ENCODE measurements at regions not wholly inside any gene's neighbourhood (a gene's known extent, or its start where the extent isn't known, plus 50 kb on each side); places are given as distances from the start of the nearest gene placed in this dataset.

DNA sequence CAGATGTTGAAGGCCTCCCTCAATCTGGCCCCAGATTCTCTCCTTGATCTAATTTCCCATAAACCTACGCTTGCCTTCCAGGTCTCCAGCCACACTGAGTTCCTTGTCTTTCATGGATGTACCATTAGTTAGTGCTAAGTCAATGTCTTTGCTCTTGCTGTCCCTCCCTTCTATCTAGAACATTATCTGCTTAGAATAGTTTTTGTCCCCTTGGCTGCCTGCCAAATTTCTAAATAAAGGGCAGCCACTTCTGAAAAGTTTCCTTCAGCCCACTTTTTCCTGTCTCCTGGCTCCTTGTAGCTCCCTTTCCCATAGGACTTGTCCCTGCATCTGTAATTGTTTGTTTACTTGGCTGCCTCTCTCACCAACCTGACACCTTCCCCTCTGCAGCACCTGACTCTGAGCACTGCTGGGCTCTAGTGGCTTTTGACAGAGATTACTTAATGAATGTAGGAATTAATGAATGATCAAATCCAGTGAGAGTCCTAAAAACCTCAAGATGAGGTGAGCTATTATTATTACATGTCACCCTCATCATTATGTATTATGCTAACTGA is 58.3 kb downstream of the CXCL12 start:
- Histone ChIP-seq H3K4me1 (ENCODE audit: insufficient read depth, low read length) (peaks cover 16% of the 10 kb centered on the region), H3K9ac (ENCODE audit: low read length) (no peak overlapping the region), H3K27me3 (ENCODE audit: control insufficient read depth in 1 of 2, insufficient read depth in 2 of 2, low read length in 2 of 2) (no peaks in the 10 kb centered on the region), H3K27ac (ENCODE audit: low read depth, low read length) (no peak overlapping the region), H3K36me3 (ENCODE audit: insufficient read depth, low read length) (no peaks in the 10 kb centered on the region), H3K9me3 (ENCODE audit: low read length) (no peaks in the 10 kb centered on the region), H3K4me3 (ENCODE audit: low read depth in 1 of 2, low read length in 2 of 2) (no peak overlapping the region)

DNA sequence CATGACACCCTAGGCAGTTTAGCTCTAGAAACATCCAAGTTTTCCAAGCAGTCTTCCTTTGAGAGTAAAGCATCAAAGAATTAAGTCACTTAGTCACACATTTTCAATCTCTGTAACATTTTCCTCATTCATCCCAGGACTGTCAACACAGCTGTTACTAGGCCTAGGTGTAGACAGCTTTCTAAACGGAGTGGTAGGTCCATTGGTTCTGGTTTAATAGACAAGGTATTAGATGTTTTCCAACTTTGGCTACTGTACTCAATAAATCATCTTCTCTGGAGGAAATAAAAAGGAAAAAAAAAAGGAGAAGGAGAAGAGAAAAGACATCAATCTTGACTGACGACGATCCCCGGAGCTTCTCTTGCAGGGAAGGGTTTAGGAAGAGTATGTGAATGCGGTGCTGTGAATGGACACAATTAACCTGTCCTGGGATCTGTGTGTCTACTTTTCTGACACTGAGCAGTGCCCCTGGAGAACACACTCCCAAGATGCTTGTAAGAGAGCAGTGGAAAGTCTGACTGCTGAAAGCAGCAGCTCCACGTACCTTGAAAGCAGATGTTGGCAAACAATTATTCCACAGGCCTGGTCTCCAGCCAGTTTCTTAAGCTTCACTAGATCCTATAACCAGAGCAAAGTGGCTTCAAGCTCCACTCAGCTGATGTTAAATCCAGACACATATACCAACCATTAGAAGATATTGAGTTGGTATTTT is 59.1 kb downstream of the CXCL12 start:
- Histone ChIP-seq H3K4me1 (ENCODE audit: insufficient read depth, low read length) (peaks cover 16% of the 10 kb centered on the region), H3K9ac (ENCODE audit: low read length) (no peak overlapping the region), H3K36me3 (ENCODE audit: insufficient read depth, low read length) (no peaks in the 10 kb centered on the region), H3K27me3 (ENCODE audit: control insufficient read depth in 1 of 2, insufficient read depth in 2 of 2, low read length in 2 of 2) (no peaks in the 10 kb centered on the region), H3K9me3 (ENCODE audit: low read length) (no peaks in the 10 kb centered on the region), H3K4me3 (ENCODE audit: low read depth in 1 of 2, low read length in 2 of 2) (no peak overlapping the region), H3K27ac (ENCODE audit: low read depth, low read length) (no peak overlapping the region)

DNA sequence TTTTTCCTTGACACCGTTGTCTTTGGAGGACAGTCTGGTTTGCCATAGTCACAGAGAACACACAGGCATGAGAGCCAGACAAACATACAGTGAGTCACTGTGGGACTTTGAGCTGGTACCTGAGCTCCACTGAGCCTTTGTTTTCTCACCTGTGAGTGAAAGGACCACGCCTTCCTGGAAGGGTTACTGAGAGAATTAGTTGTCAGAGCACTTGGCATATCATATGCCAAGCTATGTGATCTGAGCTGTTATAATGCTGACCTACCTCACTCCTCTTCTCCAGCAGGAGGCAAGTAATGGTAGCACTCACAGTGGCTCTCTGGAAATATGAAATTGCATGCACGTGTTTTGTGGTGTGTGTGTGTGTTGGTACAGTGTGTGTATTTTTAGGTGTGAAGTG is 59.7 kb downstream of the CXCL12 start:
- Histone ChIP-seq H3K27ac (ENCODE audit: low read depth, low read length) (no peak overlapping the region), H3K27me3 (ENCODE audit: control insufficient read depth in 1 of 2, insufficient read depth in 2 of 2, low read length in 2 of 2) (no peaks in the 10 kb centered on the region), H3K36me3 (ENCODE audit: insufficient read depth, low read length) (no peaks in the 10 kb centered on the region), H3K4me3 (ENCODE audit: low read depth in 1 of 2, low read length in 2 of 2) (no peak overlapping the region), H3K9me3 (ENCODE audit: low read length) (no peaks in the 10 kb centered on the region), H3K9ac (ENCODE audit: low read length) (no peak overlapping the region), H3K4me1 (ENCODE audit: insufficient read depth, low read length) (peaks cover 16% of the 10 kb centered on the region)

DNA sequence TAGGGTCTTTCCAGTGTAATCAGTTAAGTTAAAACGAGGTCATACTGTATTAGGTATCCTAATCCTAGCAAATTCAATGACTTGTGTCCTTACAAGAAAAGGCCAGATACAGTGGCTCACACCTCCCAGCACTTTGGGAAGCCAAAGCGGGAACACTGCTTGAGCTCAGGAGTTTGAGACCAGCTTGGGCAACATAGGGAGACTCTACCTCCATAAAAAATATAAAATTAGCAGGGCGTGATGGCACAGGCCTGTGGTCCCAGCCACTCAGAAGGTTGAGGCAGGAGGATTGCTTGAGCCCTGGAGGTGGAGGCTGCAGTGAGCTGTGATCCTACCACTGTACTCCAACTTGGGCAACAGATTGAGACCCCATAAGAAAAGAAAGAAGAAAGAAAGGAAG is 61.1 kb downstream of the CXCL12 start:
- Histone ChIP-seq H3K9me3 (ENCODE audit: low read length) (no peaks in the 10 kb centered on the region), H3K4me1 (ENCODE audit: insufficient read depth, low read length) (peaks cover 16% of the 10 kb centered on the region), H3K4me3 (ENCODE audit: low read depth in 1 of 2, low read length in 2 of 2) (no peak overlapping the region), H3K9ac (ENCODE audit: low read length) (no peak overlapping the region), H3K36me3 (ENCODE audit: insufficient read depth, low read length) (no peaks in the 10 kb centered on the region), H3K27ac (ENCODE audit: low read depth, low read length) (no peak overlapping the region), H3K27me3 (ENCODE audit: control insufficient read depth in 1 of 2, insufficient read depth in 2 of 2, low read length in 2 of 2) (no peaks in the 10 kb centered on the region)

DNA sequence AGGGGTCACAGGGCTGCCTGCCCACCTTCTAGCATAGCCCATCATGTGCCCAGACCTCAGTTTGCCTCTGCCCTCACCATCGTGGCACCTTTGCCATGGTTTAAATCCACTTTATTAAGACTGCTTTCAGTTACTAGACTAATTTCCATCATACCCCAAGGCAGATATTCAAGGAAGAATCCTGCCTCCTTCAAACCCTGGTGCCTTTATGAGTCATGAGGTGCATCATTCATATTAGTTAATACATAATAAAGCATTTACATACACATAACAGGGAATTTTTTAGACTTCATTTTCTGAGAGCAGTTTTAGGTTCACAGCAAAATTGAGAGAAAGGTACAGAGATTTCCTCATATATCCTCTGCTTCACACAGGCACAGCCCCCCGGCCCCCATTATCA is 62.8 kb downstream of the CXCL12 start:
- no peak overlapping the region for H3K27ac ChIP-seq (ENCODE audit: low read depth, low read length)
- no peaks in the 10 kb centered on the region for H3K27me3 ChIP-seq (ENCODE audit: control insufficient read depth in 1 of 2, insufficient read depth in 2 of 2, low read length in 2 of 2)
- H3K4me3 ChIP-seq (ENCODE audit: low read depth in 1 of 2, low read length in 2 of 2): no peak overlapping the region
- H3K9me3 ChIP-seq (ENCODE audit: low read length): no peaks in the 10 kb centered on the region
- H3K9ac ChIP-seq (ENCODE audit: low read length): no peak overlapping the region
- peaks cover 16% of the 10 kb centered on the region for H3K4me1 ChIP-seq (ENCODE audit: insufficient read depth, low read length)
- no peaks in the 10 kb centered on the region for H3K36me3 ChIP-seq (ENCODE audit: insufficient read depth, low read length)

DNA sequence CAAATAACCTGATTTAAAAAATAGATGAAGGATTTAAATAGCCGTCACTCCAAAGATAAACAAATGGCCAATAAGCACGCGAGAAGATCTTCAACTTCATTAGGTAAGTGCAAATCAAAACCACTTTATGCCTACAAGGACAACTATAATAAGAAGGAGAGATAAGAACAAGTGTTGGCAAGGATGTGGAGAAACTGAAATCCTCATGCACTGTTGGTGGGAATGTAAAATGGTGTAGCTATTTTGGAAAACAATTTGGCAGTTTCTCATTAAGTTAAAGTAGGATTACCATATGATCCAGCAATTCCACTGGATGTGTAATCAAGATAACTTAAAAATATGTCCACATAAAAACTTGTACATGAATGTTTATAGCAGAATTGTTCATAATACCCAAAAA is 64.1 kb downstream of the CXCL12 start:
- Histone ChIP-seq H3K9ac (ENCODE audit: low read length) (no peak overlapping the region), H3K4me1 (ENCODE audit: insufficient read depth, low read length) (peaks cover 5% of the 10 kb centered on the region), H3K27ac (ENCODE audit: low read depth, low read length) (no peak overlapping the region), H3K4me3 (ENCODE audit: low read depth in 1 of 2, low read length in 2 of 2) (no peak overlapping the region), H3K36me3 (ENCODE audit: insufficient read depth, low read length) (no peaks in the 10 kb centered on the region), H3K27me3 (ENCODE audit: control insufficient read depth in 1 of 2, insufficient read depth in 2 of 2, low read length in 2 of 2) (no peaks in the 10 kb centered on the region), H3K9me3 (ENCODE audit: low read length) (no peaks in the 10 kb centered on the region)

DNA sequence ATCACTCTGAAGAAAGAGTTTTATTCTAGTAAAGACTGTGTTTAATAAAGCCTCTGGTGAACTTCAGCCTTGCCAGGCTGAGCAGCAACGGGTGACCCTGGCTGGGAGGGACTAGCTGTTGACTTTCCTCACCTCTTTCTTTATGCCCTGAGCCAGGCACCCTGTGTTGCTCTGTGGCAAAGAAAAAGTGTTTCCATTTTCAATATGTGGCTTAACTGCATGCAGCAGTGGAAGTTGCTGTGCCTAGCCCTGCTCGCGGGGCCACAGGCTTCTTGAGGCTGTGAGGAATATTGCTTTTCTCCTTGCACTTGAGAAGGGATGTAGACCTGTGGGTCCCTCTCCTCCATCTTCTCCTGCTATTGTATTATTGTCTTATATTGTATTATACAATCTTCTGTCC is 67.0 kb downstream of the CXCL12 start:
- Histone ChIP-seq H3K27me3 (ENCODE audit: control insufficient read depth in 1 of 2, insufficient read depth in 2 of 2, low read length in 2 of 2) (no peaks in the 10 kb centered on the region), H3K4me1 (ENCODE audit: insufficient read depth, low read length) (no peaks in the 10 kb centered on the region), H3K27ac (ENCODE audit: low read depth, low read length) (no peak overlapping the region), H3K4me3 (ENCODE audit: low read depth in 1 of 2, low read length in 2 of 2) (no peak overlapping the region), H3K9ac (ENCODE audit: low read length) (no peak overlapping the region), H3K9me3 (ENCODE audit: low read length) (no peaks in the 10 kb centered on the region), H3K36me3 (ENCODE audit: insufficient read depth, low read length) (no peaks in the 10 kb centered on the region)

DNA sequence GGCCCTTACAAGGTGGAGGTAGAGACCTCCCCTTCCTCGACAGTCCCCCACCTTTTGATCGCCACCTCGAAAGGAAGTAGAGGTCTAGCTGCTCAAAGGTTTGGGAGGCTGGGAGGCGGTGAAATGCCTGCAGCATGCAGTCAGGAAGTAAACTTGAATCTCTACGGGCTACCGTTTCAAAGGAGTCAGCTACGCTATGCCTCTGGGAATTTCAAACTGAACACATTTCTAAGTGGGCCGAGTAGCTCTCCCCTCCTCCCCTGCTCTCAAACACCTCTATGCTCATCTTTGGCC is 68.0 kb downstream of the CXCL12 start:
- no peaks in the 10 kb centered on the region for H3K36me3 ChIP-seq (ENCODE audit: insufficient read depth, low read length)
- H3K9me3 ChIP-seq (ENCODE audit: low read length): no peaks in the 10 kb centered on the region
- H3K27me3 ChIP-seq (ENCODE audit: control insufficient read depth in 1 of 2, insufficient read depth in 2 of 2, low read length in 2 of 2): no peaks in the 10 kb centered on the region
- H3K4me3 ChIP-seq (ENCODE audit: low read depth in 1 of 2, low read length in 2 of 2): no peak overlapping the region
- peaks cover 1% of the 10 kb centered on the region for H3K4me1 ChIP-seq (ENCODE audit: insufficient read depth, low read length)
- H3K9ac ChIP-seq (ENCODE audit: low read length): no peak overlapping the region
- no peak overlapping the region for H3K27ac ChIP-seq (ENCODE audit: low read depth, low read length)

DNA sequence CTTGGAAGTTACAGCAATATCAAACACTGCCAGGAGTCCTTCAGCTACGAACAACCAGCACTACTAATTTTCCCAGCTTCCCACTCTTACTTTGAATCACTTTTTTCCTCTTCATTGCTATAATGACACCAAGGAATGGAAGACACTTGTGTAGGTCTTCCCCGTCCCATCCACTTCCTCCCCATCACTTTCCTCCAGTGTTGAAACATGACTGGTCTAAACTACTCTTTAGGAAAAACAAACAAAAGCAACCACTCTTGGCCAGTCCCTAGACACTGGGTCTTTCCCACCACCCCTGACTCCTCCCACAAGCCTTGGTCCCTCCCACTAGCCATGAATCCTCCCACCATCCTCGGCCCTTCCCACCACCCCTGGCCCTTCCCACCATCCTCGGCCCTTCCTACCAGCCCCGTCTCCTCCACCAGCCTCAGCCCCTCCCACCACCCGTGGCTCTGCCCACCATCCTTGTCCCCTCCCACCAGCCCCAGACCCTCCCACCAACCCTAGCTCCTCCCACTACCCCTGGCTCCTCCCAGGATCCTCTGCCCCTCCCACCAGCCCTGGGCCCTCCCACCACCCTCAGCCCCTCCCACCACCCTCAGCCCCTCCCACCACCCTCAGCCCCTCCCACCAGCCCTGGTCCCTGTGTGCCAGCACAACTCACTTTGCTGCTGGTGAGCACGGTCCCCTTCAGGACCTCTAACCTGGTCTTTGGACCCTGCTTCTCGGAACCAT is 68.5 kb downstream of the CXCL12 start:
- Histone ChIP-seq H3K27ac (ENCODE audit: low read depth, low read length) (no peak overlapping the region), H3K9me3 (ENCODE audit: low read length) (no peaks in the 10 kb centered on the region), H3K27me3 (ENCODE audit: control insufficient read depth in 1 of 2, insufficient read depth in 2 of 2, low read length in 2 of 2) (no peaks in the 10 kb centered on the region), H3K36me3 (ENCODE audit: insufficient read depth, low read length) (no peaks in the 10 kb centered on the region), H3K4me3 (ENCODE audit: low read depth in 1 of 2, low read length in 2 of 2) (no peak overlapping the region), H3K4me1 (ENCODE audit: insufficient read depth, low read length) (peaks cover 6% of the 10 kb centered on the region), H3K9ac (ENCODE audit: low read length) (no peak overlapping the region)

DNA sequence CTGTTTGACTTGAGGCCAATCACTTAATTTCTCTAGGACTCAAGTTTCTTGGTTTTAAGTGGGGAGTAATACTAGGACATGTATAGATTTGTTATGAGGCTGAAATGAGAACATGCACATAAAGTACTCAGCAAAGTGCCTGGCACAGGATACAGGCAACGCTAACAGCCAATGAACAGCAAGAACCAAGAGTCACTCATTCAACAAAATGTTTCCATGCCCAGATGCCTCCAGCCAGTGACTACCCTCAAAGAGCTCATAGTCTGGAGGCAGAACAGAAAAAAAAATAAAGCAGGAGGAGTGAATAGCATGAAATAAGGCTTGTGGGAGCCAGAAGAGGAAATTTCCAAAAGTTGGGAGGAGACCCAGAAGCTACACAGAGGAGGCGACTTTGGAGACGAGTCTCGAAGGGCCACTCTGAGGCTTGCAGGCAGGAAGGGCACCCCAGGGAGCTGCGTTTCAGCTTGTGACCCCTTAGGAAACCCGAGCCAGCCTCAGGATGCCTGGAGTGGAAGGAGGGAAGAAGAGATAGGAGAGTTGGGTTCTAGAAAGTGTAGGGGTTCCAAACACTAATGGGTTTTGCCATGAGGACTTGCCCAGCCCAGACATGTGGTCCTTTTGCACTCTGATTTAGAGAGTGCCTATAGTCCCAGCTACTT is 70.0 kb downstream of the CXCL12 start:
- no peak overlapping the region for H3K4me3 ChIP-seq (ENCODE audit: low read depth in 1 of 2, low read length in 2 of 2)
- no peaks in the 10 kb centered on the region for H3K36me3 ChIP-seq (ENCODE audit: insufficient read depth, low read length)
- no peak overlapping the region for H3K9ac ChIP-seq (ENCODE audit: low read length)
- no peaks in the 10 kb centered on the region for H3K9me3 ChIP-seq (ENCODE audit: low read length)
- H3K4me1 ChIP-seq (ENCODE audit: insufficient read depth, low read length): peaks cover 13% of the 10 kb centered on the region
- no peak overlapping the region for H3K27ac ChIP-seq (ENCODE audit: low read depth, low read length)
- H3K27me3 ChIP-seq (ENCODE audit: control insufficient read depth in 1 of 2, insufficient read depth in 2 of 2, low read length in 2 of 2): no peaks in the 10 kb centered on the region

DNA sequence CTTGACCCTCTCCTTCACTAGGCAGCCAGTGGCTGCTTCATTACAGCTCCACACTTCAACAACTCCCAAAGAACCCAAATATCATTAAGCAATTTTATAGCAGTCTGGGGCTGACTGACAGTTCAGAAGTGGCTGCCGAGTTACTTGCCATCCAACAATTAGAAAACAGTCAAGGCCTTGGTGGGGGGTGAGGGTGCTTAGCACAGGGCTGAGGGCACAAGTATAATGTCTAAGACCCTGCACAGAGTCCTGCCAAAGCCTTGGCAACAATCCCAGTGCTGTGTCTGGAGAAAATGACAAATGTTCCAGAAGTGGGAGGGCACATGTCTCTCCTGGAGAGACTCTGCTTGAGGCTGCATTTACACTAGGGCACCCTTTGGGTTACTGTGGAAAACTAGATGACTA is 71.1 kb downstream of the CXCL12 start:
- no peak overlapping the region for H3K9ac ChIP-seq (ENCODE audit: low read length)
- peaks cover 20% of the 10 kb centered on the region for H3K4me1 ChIP-seq (ENCODE audit: insufficient read depth, low read length)
- no peak overlapping the region for H3K27ac ChIP-seq (ENCODE audit: low read depth, low read length)
- no peaks in the 10 kb centered on the region for H3K27me3 ChIP-seq (ENCODE audit: control insufficient read depth in 1 of 2, insufficient read depth in 2 of 2, low read length in 2 of 2)
- H3K36me3 ChIP-seq (ENCODE audit: insufficient read depth, low read length): no peaks in the 10 kb centered on the region
- H3K4me3 ChIP-seq (ENCODE audit: low read depth in 1 of 2, low read length in 2 of 2): no peak overlapping the region
- no peaks in the 10 kb centered on the region for H3K9me3 ChIP-seq (ENCODE audit: low read length)
